ENCODE measurements at regions not wholly inside any gene's neighbourhood (a gene's known extent, or its start where the extent isn't known, plus 50 kb on each side); places are given as distances from the start of the nearest gene placed in this dataset.
"Not testable (repeated sequence)": the region's sequence is repeated elsewhere in the genome, so short reads cannot be mapped to it uniquely, and the experiment has no call there.

DNA sequence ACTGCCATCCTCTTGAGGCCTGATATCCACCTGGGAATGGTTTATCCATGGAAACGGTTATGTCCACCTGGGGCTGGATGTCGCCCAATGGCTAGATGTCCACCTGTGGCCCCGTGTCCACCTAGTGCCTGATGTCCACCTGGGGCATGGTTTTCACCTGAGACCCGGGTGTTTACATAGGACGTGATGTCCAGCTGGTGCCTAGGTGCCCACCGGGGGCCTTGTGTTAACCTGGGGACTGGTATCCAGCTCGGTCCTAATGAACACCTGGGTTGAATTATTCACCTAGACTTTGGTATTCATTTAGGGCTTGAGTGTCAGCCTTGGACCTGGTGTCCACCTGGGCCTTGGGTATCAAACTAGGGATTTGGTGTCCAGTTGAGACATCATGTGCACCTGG lies 202.7 kb downstream of the POTEG start:
- TF ChIP-seq TAF1 (IDR thresholded peaks at IDR 0.05; ENCODE audit: low read depth, low read length); POLR2A (IDR thresholded peaks at IDR 0.05; ENCODE audit: control extremely low read depth in 1 of 2, low read depth in 2 of 2, low read length in 2 of 2); NANOG (IDR thresholded peaks at IDR 0.05; ENCODE audit: insufficient read depth, low read depth, low read length, poor library complexity, severe bottlenecking); BRCA1 (IDR thresholded peaks at IDR 0.05; ENCODE audit: low read depth, low read length); TCF12 (IDR thresholded peaks at IDR 0.05; ENCODE audit: low read depth, low read length): not testable (repeated sequence)
- TF ChIP-seq, protein P1, sequence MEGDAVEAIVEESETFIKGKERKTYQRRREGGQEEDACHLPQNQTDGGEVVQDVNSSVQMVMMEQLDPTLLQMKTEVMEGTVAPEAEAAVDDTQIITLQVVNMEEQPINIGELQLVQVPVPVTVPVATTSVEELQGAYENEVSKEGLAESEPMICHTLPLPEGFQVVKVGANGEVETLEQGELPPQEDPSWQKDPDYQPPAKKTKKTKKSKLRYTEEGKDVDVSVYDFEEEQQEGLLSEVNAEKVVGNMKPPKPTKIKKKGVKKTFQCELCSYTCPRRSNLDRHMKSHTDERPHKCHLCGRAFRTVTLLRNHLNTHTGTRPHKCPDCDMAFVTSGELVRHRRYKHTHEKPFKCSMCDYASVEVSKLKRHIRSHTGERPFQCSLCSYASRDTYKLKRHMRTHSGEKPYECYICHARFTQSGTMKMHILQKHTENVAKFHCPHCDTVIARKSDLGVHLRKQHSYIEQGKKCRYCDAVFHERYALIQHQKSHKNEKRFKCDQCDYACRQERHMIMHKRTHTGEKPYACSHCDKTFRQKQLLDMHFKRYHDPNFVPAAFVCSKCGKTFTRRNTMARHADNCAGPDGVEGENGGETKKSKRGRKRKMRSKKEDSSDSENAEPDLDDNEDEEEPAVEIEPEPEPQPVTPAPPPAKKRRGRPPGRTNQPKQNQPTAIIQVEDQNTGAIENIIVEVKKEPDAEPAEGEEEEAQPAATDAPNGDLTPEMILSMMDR (IDR thresholded peaks at IDR 0.05; ENCODE audit: control extremely low read depth in 1 of 3, insufficient read depth in 1 of 3, low read depth in 1 of 3, low read length in 3 of 3), result not testable (repeated sequence)
